ENCODE measurements at regions not wholly inside any gene's neighbourhood (a gene's known extent, or its start where the extent isn't known, plus 50 kb on each side); places are given as distances from the start of the nearest gene placed in this dataset.

GRCh38 chr2:207412787-207413310 lies 116.9 kb upstream of the CREB1 start:
- Histone ChIP-seq H3K4me1 (ENCODE audit: control insufficient read depth in 1 of 2, insufficient read depth in 2 of 2, low read length in 2 of 2) (no peaks in the 10 kb centered on the region), H3K79me2 (ENCODE audit: insufficient read depth, low read length) (no peaks in the 10 kb centered on the region), H3K9me3 (ENCODE audit: control insufficient read depth in 1 of 2, insufficient read depth in 1 of 2, low read depth in 1 of 2, low read length in 2 of 2) (no peaks in the 10 kb centered on the region), H3K36me3 (ENCODE audit: control insufficient read depth in 1 of 2, insufficient read depth in 2 of 2, low read length in 2 of 2) (no peaks in the 10 kb centered on the region), H3K9ac (ENCODE audit: low read length) (no peak overlapping the region), H3K4me2 (ENCODE audit: low read length) (no peak overlapping the region), H3K9me2 (ENCODE audit: insufficient read depth) (no peaks in the 10 kb centered on the region), H4K20me1 (ENCODE audit: insufficient read depth) (no peaks in the 10 kb centered on the region), H3K4me3 (replicated peaks in 1 of 2; ENCODE audit: low read depth in 1 of 2, low read length in 2 of 2) (no peak overlapping the region), H3K27me3 (ENCODE audit: insufficient read depth, low read length) (no peaks in the 10 kb centered on the region), H3K27ac (ENCODE audit: low read depth, low read length) (no peak overlapping the region), H2AFZ (ENCODE audit: low read depth, low read length, poor library complexity, severe bottlenecking) (no peak overlapping the region)
- ChIA-PET RAD21 (ENCODE audit: low non-redundant PET in 1 of 2, low total read pairs in 2 of 2, uncharacterized antibody in 2 of 2, unreplicated experiment in 2 of 2) (no interaction called here), POLR2A (no interaction called here), CTCF (no interaction called here)
- no peak for DNase-seq (ENCODE audit: low read depth, low spot score)
- BruUV-seq (replicated peaks): no TSS peak
- TF ChIP-seq YY1 (IDR thresholded peaks at IDR 0.05; ENCODE audit: extremely low read depth, insufficient replicate concordance, low read depth, low read length): no peak
- no peak for TF ChIP-seq ELF1 (IDR thresholded peaks at IDR 0.05; ENCODE audit: borderline replicate concordance, low read depth)
- no peak for TF ChIP-seq EZH2phosphoT487 (IDR thresholded peaks at IDR 0.05; ENCODE audit: borderline replicate concordance)
- TF ChIP-seq JUND (IDR thresholded peaks at IDR 0.05): no peak
- no peak for TF ChIP-seq FOSL1 (IDR thresholded peaks at IDR 0.05; ENCODE audit: low read depth)
- no peak for TF ChIP-seq SP1 (IDR thresholded peaks at IDR 0.05; ENCODE audit: low read depth)
- no peak for TF ChIP-seq POLR2A (IDR thresholded peaks at IDR 0.05; ENCODE audit: borderline replicate concordance, extremely low read depth, insufficient read depth, insufficient read length)
- TF ChIP-seq, protein P1, sequence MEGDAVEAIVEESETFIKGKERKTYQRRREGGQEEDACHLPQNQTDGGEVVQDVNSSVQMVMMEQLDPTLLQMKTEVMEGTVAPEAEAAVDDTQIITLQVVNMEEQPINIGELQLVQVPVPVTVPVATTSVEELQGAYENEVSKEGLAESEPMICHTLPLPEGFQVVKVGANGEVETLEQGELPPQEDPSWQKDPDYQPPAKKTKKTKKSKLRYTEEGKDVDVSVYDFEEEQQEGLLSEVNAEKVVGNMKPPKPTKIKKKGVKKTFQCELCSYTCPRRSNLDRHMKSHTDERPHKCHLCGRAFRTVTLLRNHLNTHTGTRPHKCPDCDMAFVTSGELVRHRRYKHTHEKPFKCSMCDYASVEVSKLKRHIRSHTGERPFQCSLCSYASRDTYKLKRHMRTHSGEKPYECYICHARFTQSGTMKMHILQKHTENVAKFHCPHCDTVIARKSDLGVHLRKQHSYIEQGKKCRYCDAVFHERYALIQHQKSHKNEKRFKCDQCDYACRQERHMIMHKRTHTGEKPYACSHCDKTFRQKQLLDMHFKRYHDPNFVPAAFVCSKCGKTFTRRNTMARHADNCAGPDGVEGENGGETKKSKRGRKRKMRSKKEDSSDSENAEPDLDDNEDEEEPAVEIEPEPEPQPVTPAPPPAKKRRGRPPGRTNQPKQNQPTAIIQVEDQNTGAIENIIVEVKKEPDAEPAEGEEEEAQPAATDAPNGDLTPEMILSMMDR (IDR thresholded peaks at IDR 0.05 in 2 of 3, conservative IDR thresholded peaks at IDR 0.05 in 1 of 3; ENCODE audit: borderline replicate concordance in 1 of 3, insufficient read depth in 1 of 3, low read depth in 2 of 3, low read length in 2 of 3): no peak
- ATAC-seq: no peak
- intact Hi-C loops (cut with micrococcal nuclease): no loop called here

- Histone ChIP-seq H3K27me3 (ENCODE audit: insufficient read depth, low read length) (no peaks in the 10 kb centered on the region), H3K79me2 (ENCODE audit: insufficient read depth, low read length) (no peaks in the 10 kb centered on the region), H2AFZ (ENCODE audit: low read depth, low read length, poor library complexity, severe bottlenecking) (no peak overlapping the region), H3K4me3 (replicated peaks in 1 of 2; ENCODE audit: low read depth in 1 of 2, low read length in 2 of 2) (no peak overlapping the region), H3K4me1 (ENCODE audit: control insufficient read depth in 1 of 2, insufficient read depth in 2 of 2, low read length in 2 of 2) (no peaks in the 10 kb centered on the region), H4K20me1 (ENCODE audit: insufficient read depth) (no peaks in the 10 kb centered on the region), H3K27ac (ENCODE audit: low read depth, low read length) (no peak overlapping the region), H3K36me3 (ENCODE audit: control insufficient read depth in 1 of 2, insufficient read depth in 2 of 2, low read length in 2 of 2) (no peaks in the 10 kb centered on the region), H3K9me2 (ENCODE audit: insufficient read depth) (no peaks in the 10 kb centered on the region), H3K9ac (ENCODE audit: low read length) (no peak overlapping the region), H3K4me2 (ENCODE audit: low read length) (no peak overlapping the region), H3K9me3 (ENCODE audit: control insufficient read depth in 1 of 2, insufficient read depth in 1 of 2, low read depth in 1 of 2, low read length in 2 of 2) (no peaks in the 10 kb centered on the region)
- intact Hi-C loops (cut with micrococcal nuclease): no loop called here
- CTCF ChIA-PET: no interaction called here
- POLR2A ChIA-PET: no interaction called here
- no TSS peak for BruUV-seq (replicated peaks)
- ATAC-seq: no peak
- RAD21 ChIA-PET (ENCODE audit: low non-redundant PET in 1 of 2, low total read pairs in 2 of 2, uncharacterized antibody in 2 of 2, unreplicated experiment in 2 of 2): no interaction called here
- no peak for DNase-seq (ENCODE audit: low read depth, low spot score)
- TF ChIP-seq ZNF274 (IDR thresholded peaks at IDR 0.05; ENCODE audit: low read depth, low read length): no peak
- no peak for TF ChIP-seq EGR1 (IDR thresholded peaks at IDR 0.05; ENCODE audit: low read depth)
- TF ChIP-seq SP1 (IDR thresholded peaks at IDR 0.05; ENCODE audit: low read depth): no peak
- TF ChIP-seq POLR2AphosphoS5 (IDR thresholded peaks at IDR 0.05; ENCODE audit: low read depth, low read length): no peak
- TF ChIP-seq YY1 (IDR thresholded peaks at IDR 0.05; ENCODE audit: extremely low read depth, insufficient replicate concordance, low read depth, low read length): no peak
- TF ChIP-seq, protein P2, sequence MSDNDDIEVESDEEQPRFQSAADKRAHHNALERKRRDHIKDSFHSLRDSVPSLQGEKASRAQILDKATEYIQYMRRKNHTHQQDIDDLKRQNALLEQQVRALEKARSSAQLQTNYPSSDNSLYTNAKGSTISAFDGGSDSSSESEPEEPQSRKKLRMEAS (IDR thresholded peaks at IDR 0.05): no peak
- no peak for TF ChIP-seq CBX3 (IDR thresholded peaks at IDR 0.05; ENCODE audit: low read depth)
- no peak for TF ChIP-seq ATF3 (IDR thresholded peaks at IDR 0.05)
- no peak for TF ChIP-seq FOSL1 (IDR thresholded peaks at IDR 0.05; ENCODE audit: low read depth)
- TF ChIP-seq EZH2phosphoT487 (IDR thresholded peaks at IDR 0.05; ENCODE audit: borderline replicate concordance): no peak
- TF ChIP-seq EZH2 (IDR thresholded peaks at IDR 0.05): no peak
- TF ChIP-seq SIN3A (IDR thresholded peaks at IDR 0.05; ENCODE audit: low read depth): no peak
- no peak for TF ChIP-seq ELF1 (IDR thresholded peaks at IDR 0.05; ENCODE audit: borderline replicate concordance, low read depth)
- TF ChIP-seq SRF (IDR thresholded peaks at IDR 0.05; ENCODE audit: low read depth): no peak
Measured at GRCh38 chr2:207413376-207413907, 116.3 kb upstream of the CREB1 start.
